Breast epithelium (tissue), 3 donors: ENCODE measurements at regions not wholly inside any gene's neighbourhood (a gene's known extent, or its start where the extent isn't known, plus 50 kb on each side); places are given as distances from the start of the nearest gene placed in this dataset.
"Not testable (repeated sequence)": the region's sequence is repeated elsewhere in the genome, so short reads cannot be mapped to it uniquely, and the experiment has no call there.

Source experiments
- POLR2A ChIP-seq: fragments of 450-650 bp; IDR thresholded peaks from one replicate; pipeline ENCODE4 v1.6.1; 2016; ENCODE audit warnings: antibody characterized with exemption, mild to moderate bottlenecking, moderate library complexity
- TF ChIP-seq, protein P1 (sequence below), 3 donors: fragments of 450-650 bp; IDR thresholded peaks; one replicate each; pipeline ENCODE4 v1.5.1; 2016 to 2017; ENCODE audit warnings: antibody characterized with exemption in 3 of 3, mild to moderate bottlenecking in 3 of 3, moderate library complexity in 3 of 3

DNA sequence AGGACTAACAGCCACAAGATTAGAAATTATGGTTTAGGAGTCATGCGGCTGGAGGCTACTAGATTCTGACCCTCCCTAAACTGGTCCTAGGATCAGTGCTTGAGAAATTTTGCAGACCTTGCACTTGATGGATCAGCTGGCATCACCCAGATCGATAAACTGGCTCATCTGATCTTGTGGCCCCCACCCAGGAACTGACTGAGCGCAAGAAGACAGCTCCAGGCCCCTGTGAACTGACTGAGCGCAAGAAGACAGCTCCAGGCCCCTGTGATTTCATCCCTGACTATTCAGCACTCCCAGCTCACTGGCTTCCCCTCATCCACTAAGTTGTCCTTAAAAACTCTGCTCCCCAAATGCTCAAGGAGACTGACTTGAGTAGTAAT lies 67.8 kb downstream of the MRPL36 start:
- TF ChIP-seq, protein P1, sequence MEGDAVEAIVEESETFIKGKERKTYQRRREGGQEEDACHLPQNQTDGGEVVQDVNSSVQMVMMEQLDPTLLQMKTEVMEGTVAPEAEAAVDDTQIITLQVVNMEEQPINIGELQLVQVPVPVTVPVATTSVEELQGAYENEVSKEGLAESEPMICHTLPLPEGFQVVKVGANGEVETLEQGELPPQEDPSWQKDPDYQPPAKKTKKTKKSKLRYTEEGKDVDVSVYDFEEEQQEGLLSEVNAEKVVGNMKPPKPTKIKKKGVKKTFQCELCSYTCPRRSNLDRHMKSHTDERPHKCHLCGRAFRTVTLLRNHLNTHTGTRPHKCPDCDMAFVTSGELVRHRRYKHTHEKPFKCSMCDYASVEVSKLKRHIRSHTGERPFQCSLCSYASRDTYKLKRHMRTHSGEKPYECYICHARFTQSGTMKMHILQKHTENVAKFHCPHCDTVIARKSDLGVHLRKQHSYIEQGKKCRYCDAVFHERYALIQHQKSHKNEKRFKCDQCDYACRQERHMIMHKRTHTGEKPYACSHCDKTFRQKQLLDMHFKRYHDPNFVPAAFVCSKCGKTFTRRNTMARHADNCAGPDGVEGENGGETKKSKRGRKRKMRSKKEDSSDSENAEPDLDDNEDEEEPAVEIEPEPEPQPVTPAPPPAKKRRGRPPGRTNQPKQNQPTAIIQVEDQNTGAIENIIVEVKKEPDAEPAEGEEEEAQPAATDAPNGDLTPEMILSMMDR (IDR thresholded peaks at IDR 0.05) = not testable (repeated sequence)
- not testable (repeated sequence) for TF ChIP-seq POLR2A
